Spleen (tissue), 11 donors: ENCODE measurements at regions not wholly inside any gene's neighbourhood (a gene's known extent, or its start where the extent isn't known, plus 50 kb on each side); places are given as distances from the start of the nearest gene placed in this dataset.
"Not testable (repeated sequence)": the region's sequence is repeated elsewhere in the genome, so short reads cannot be mapped to it uniquely, and the experiment has no call there.

Experiments
- DNase-seq: peaks from one replicate; pipeline ENCODE4 v3.0.0-alpha.2; 2020
- H3K27ac ChIP-seq, 8 donors: fragments of 200-600 bp; sonication (generic) in 7 of 8; 1 replicate in 4 of 8; 2 replicates in 4 of 8; pipeline versions ENCODE4 v1.5.0 to v1.8.0; 2016 to 2021; ENCODE audit warnings: inconsistent platforms in 4 of 8, mild to moderate bottlenecking in 4 of 8, moderate library complexity in 1 of 8
- H3K27me3 ChIP-seq, 7 donors: fragments of 200-600 bp; sonication (generic) in 6 of 7; replicated peaks in 1 of 7; 1 replicate in 4 of 7; 2 replicates in 3 of 7; pipeline versions ENCODE4 v1.5.0 to v1.8.0; 2016 to 2021; ENCODE audit warnings: inconsistent platforms in 3 of 7, mild to moderate bottlenecking in 1 of 7
- H3K36me3 ChIP-seq, 6 donors: fragments of 200-600 bp; sonication (generic) in 5 of 6; 1 replicate in 4 of 6; 2 replicates in 2 of 6; pipeline versions ENCODE4 v1.5.0 to v1.8.0; 2016 to 2021; ENCODE audit warnings: inconsistent platforms in 2 of 6
- H3K4me1 ChIP-seq, 6 donors: fragments of 200-600 bp; sonication (generic) in 5 of 6; 1 replicate in 3 of 6; 2 replicates in 3 of 6; pipeline versions ENCODE4 v1.5.0 to v1.8.0; 2016 to 2021; ENCODE audit warnings: inconsistent platforms in 3 of 6
- H3K4me3 ChIP-seq, 8 donors: fragments of 200-600 bp; sonication (generic) in 7 of 8; 1 replicate in 4 of 8; 2 replicates in 4 of 8; pipeline versions ENCODE4 v1.5.0 to v1.8.0; 2016 to 2021; ENCODE audit warnings: inconsistent platforms in 4 of 8, mild to moderate bottlenecking in 4 of 8, moderate library complexity in 2 of 8
- H3K9me3 ChIP-seq, 8 donors: fragments of 200-600 bp; sonication (generic) in 7 of 8; 1 replicate in 4 of 8; 2 replicates in 4 of 8; pipeline versions ENCODE4 v1.5.0 to v1.8.0; 2016 to 2021; ENCODE audit warnings: inconsistent platforms in 4 of 8
- CTCF ChIP-seq, 11 experiments: fragments of 200-600 bp in 7 of 11; fragments of 450-650 bp in 4 of 11; sonication (generic) in 4 of 11; IDR thresholded peaks in 8 of 11; conservative IDR thresholded peaks in 3 of 11; 1 replicate in 7 of 11; 2 replicates in 4 of 11; pipeline versions ENCODE4 v1.4.0 to v1.8.0; 2016 to 2021; ENCODE audit warnings: antibody characterized with exemption in 11 of 11, inconsistent platforms in 4 of 11, mild to moderate bottlenecking in 1 of 11
- POLR2A ChIP-seq, 3 donors: fragments of 450-650 bp; IDR thresholded peaks; one replicate each; pipeline ENCODE4 v1.5.1; 2017; ENCODE audit warnings: antibody characterized with exemption in 3 of 3, mild to moderate bottlenecking in 1 of 3
- POLR2AphosphoS5 ChIP-seq, 3 donors: sonication (generic); formaldehyde crosslinking; IDR thresholded peaks; one replicate each; pipeline ENCODE4 v1.5.1; 2017; ENCODE audit warnings: antibody characterized with exemption in 3 of 3
- WGBS, 5 donors: extraction: QIAGEN DNeasy Blood & Tissue Kit in 3 of 5; methylation state at CpG; one replicate each; pipeline versions ENCODE4 v1.1.5 to v1.1.7; 2013 to 2018; 5-methylcytosine and 5-hydroxymethylcytosine counted together
- intact Hi-C: fragments of 100-400 bp; cut with DNase I; formaldehyde crosslinking; loops from one replicate; pipeline ENCODE4 v1.15.0; 2023; ENCODE audit warnings: low total_unique reads
- donor health status: healthy with polysubstance abuse.
- donor health status: DM: no; HTN: no; CAD: no; lungs with moderate emphysema.
- donor health status: DM: no; HTN: no; CAD: no.
- donor health status: Bipolar disorder and iron deficiency.
- donor health status: healthy.
- donor health status: DM: no; HTN: no; CAD: no.
- donor health status: DM: yes; HTN: yes; CAD: no.

DNA sequence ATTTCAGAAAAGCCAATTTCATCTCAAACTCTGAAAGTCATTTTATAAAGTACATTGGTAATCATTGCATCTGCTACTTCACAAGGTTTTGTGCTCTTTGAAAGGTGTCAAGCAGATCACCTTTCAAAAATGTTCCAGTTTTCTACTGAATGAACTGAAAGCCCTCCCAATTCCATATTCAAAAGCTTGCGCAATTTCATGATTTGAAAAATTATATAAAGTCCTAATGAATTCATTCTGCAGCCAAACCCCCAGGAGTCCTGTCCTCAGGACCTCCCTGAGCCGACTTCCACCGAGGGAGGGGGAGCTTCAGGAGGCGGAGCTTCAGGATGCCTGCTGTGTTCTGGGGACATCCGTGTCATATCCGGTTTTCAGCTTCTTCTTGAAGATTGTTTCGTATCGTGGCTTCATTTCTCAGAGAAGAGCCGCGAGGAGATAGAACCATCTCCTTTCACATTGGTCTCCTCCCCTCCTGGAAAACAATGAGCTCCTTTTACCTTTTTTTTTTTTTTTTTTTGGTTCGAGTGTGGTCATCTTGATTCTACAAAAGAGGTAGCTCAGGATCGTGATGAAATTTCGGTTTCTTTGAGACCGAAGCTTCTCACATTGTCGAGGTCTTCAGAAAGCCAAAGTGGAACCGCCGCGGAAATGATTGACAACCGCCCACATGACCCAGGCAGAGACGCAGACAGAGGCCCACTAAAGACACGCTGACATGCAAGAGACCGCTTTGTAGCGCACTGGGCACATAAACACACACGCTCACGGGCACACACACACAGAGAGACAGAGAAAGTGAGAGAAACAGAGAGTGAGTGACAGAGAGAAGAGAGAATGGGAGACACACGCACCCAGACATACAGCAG lies 553.8 kb upstream of the ZNF337 start:
- 89 to 93% (median 93%) methylated on average over 26 of the region's 26 CpGs for WGBS, 5 donors
- DNase-seq, H3K36me3 ChIP-seq, H3K4me3 ChIP-seq, H3K27ac ChIP-seq, H3K27me3 ChIP-seq, intact Hi-C loops, H3K4me1 ChIP-seq: not testable (repeated sequence)
- peaks cover 0 to 13% (median 0%) of the 10 kb centered on the region in 8 donors for H3K9me3 ChIP-seq

GRCh38 chr20:26243731-26244130 lies 547.1 kb upstream of the ZNF337 start:
- Histone ChIP-seq H3K4me3 (no peak overlapping the region), H3K4me1 (no peaks in the 10 kb centered on the region), H3K9me3 (peaks cover 0 to 22% (median 2%) of the 10 kb centered on the region in 8 donors), H3K27me3 (no peaks in the 10 kb centered on the region), H3K36me3 (no peaks in the 10 kb centered on the region), H3K27ac (no peak overlapping the region)
- TF ChIP-seq POLR2A (IDR thresholded peaks at IDR 0.05) = no peak
- TF ChIP-seq CTCF (IDR thresholded peaks at IDR 0.05 in 8 of 11, conservative IDR thresholded peaks at IDR 0.05 in 3 of 11) = no peak
- TF ChIP-seq POLR2AphosphoS5 (IDR thresholded peaks at IDR 0.05) = no peak
- 65 to 87% (median 69%) methylated on average over 4 of the region's 4 CpGs for WGBS, 5 donors
- intact Hi-C loops = no loop called here
- no peak for DNase-seq

DNA sequence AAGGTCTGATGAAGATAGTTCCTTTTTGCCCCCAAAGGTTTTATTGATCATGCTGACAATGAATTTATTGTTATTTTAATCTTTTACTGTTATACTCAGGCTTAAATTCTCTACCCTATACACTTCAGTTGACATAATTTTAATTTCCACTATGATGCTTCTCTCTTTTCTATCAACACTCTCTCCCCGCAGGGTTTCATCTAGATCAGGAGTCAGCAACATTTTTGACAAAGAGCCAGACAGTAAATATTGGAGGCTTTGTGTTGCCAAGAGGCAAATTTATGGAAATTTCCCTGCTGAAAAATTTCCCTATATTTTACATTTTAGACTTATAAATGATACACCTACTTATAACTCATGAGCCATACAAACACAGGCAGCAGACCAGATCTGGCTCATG lies 524.0 kb upstream of the ZNF337 start:
- DNase-seq, H3K4me3 ChIP-seq, H3K9me3 ChIP-seq, H3K4me1 ChIP-seq, H3K27me3 ChIP-seq, intact Hi-C loops, H3K36me3 ChIP-seq, H3K27ac ChIP-seq: not testable (repeated sequence)
- 58 to 82% (median 69%) methylated on average over 1 of the region's 1 CpG for WGBS, 5 donors

- H3K4me1 ChIP-seq, H3K36me3 ChIP-seq, H3K9me3 ChIP-seq, intact Hi-C loops, H3K27me3 ChIP-seq, DNase-seq, H3K27ac ChIP-seq, H3K4me3 ChIP-seq: not testable (repeated sequence)
- 59 to 78% (median 75%) methylated on average over 3 of the region's 3 CpGs for WGBS, 5 donors
Measured at GRCh38 chr20:26219546-26219945, 522.9 kb upstream of the ZNF337 start.

- no peak for DNase-seq
- WGBS, 5 donors = 66 to 79% (median 71%) methylated on average over 3 of the region's 3 CpGs
Measured at GRCh38 chr20:26218301-26218700, 521.6 kb upstream of the ZNF337 start.

GRCh38 chr20:26216025-26216424 lies 519.4 kb upstream of the ZNF337 start:
- no peaks in the 10 kb centered on the region for H3K4me1 ChIP-seq
- H3K36me3 ChIP-seq = no peaks in the 10 kb centered on the region
- intact Hi-C loops = no loop called here
- H3K27me3 ChIP-seq = no peaks in the 10 kb centered on the region
- DNase-seq = no peak
- TF ChIP-seq POLR2AphosphoS5 (IDR thresholded peaks at IDR 0.05) = no peak
- WGBS, 5 donors = 34 to 49% (median 37%) methylated on average over 1 of the region's 1 CpG
- H3K27ac ChIP-seq = no peak overlapping the region
- H3K4me3 ChIP-seq = no peak overlapping the region
- peaks cover 0 to 4% (median 0%) of the 10 kb centered on the region in 8 donors for H3K9me3 ChIP-seq

More at GRCh38 chr20:26218301-26218700, 521.6 kb upstream of the ZNF337 start:
- Histone ChIP-seq H3K27ac (no peak overlapping the region), H3K27me3 (no peaks in the 10 kb centered on the region), H3K9me3 (peaks cover 0 to 4% (median 0%) of the 10 kb centered on the region in 8 donors), H3K4me3 (no peak overlapping the region), H3K4me1 (no peaks in the 10 kb centered on the region), H3K36me3 (no peaks in the 10 kb centered on the region)
- no peak for TF ChIP-seq POLR2A (IDR thresholded peaks at IDR 0.05)
- TF ChIP-seq POLR2AphosphoS5 (IDR thresholded peaks at IDR 0.05) = no peak
- intact Hi-C loops = no loop called here
